ENCODE measurements at regions not wholly inside any gene's neighbourhood (a gene's known extent, or its start where the extent isn't known, plus 50 kb on each side); places are given as distances from the start of the nearest gene placed in this dataset.

DNA sequence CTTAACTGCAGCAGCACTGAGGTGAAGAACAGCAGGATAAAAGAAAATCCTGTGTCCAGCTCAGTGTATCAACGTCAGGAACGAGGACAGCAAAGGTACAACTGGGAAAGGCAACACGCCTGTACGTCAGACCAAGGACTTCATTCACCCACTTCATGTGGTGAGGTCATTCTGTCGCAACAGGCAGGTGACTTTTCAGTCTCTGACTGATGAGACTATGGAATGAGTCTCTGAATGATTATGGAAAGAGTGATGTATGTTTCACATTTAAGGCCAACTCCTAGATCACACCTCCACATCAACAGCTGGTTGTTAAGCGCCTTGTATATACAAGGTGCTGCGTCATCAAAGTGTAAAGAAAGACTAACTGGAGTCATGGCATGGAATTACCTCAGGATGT is 297.6 kb upstream of the SP8 start:
- CTCF ChIA-PET = no interaction called here
- no peak overlapping the region for H3K4me3 ChIP-seq (ENCODE audit: control insufficient read depth in 1 of 7, extremely low read depth in 1 of 7, insufficient read depth in 4 of 7, low read depth in 2 of 7, low read length in 6 of 7)
- WGBS (ENCODE audit: insufficient coverage) = 94% methylated on average over 7 of the region's 7 CpGs
- no peaks in the 10 kb centered on the region for H3K36me3 ChIP-seq (ENCODE audit: control insufficient read depth in 4 of 4, insufficient read depth in 4 of 4, low read length in 3 of 4)
- H3K9me3 ChIP-seq (ENCODE audit: control extremely low read depth in 1 of 5, control insufficient read depth in 4 of 5, insufficient read depth in 2 of 5, low read depth in 1 of 5, low read length in 4 of 5) = no peaks in the 10 kb centered on the region
- POLR2A ChIA-PET = interaction anchor here (0.6 kb wide), 1 partner anchor 234 kb away, joined by 7 read pairs; no protein-coding TSS in a partner anchor
- H3K27ac ChIP-seq (ENCODE audit: insufficient read depth in 1 of 2, low read depth in 1 of 2, low read length in 2 of 2, poor library complexity in 1 of 2, severe bottlenecking in 2 of 2) = no peak overlapping the region
- no peak for DNase-seq
- peaks cover 0 to 5% (median 1%) of the 10 kb centered on the region in 4 experiments for H3K4me1 ChIP-seq (ENCODE audit: control extremely low read depth in 1 of 4, control insufficient read depth in 4 of 4, insufficient read depth in 4 of 4, low read length in 3 of 4)
- no peaks in the 10 kb centered on the region for H3K27me3 ChIP-seq (replicated peaks in 2 of 5; ENCODE audit: control insufficient read depth in 4 of 5, insufficient read depth in 5 of 5, low read length in 4 of 5)

DNA sequence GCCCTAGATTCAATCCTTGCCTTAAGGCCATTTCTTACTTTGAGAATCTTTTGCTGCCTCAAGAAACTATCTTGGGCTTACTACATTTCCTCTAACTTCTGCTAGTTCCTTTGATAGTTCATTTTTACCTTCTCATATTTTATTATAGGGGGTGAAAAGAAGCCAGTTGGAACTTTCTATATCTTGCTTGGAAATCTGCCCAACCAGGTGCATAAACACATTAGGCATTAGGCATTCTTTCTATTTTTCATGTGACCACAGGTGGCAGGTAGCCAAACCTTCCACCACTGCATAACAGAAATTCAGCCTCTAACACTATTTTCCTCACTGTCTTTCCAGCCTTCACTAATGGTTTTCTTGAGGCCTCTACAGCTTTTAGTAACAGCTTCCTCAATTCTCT is 300.0 kb upstream of the SP8 start:
- ChIA-PET POLR2A (interaction anchor here (0.5 kb wide), 1 partner anchor 390 kb away, joined by 4 read pairs; no protein-coding TSS in a partner anchor), CTCF (no interaction called here)
- Histone ChIP-seq H3K4me1 (ENCODE audit: control extremely low read depth in 1 of 4, control insufficient read depth in 4 of 4, insufficient read depth in 4 of 4, low read length in 3 of 4) (peaks cover 0 to 5% (median 1%) of the 10 kb centered on the region in 4 experiments), H3K27me3 (replicated peaks in 2 of 5; ENCODE audit: control insufficient read depth in 4 of 5, insufficient read depth in 5 of 5, low read length in 4 of 5) (no peaks in the 10 kb centered on the region), H3K27ac (ENCODE audit: insufficient read depth in 1 of 2, low read depth in 1 of 2, low read length in 2 of 2, poor library complexity in 1 of 2, severe bottlenecking in 2 of 2) (no peak overlapping the region), H3K36me3 (ENCODE audit: control insufficient read depth in 4 of 4, insufficient read depth in 4 of 4, low read length in 3 of 4) (no peaks in the 10 kb centered on the region), H3K9me3 (ENCODE audit: control extremely low read depth in 1 of 5, control insufficient read depth in 4 of 5, insufficient read depth in 2 of 5, low read depth in 1 of 5, low read length in 4 of 5) (no peaks in the 10 kb centered on the region), H3K4me3 (ENCODE audit: control insufficient read depth in 1 of 7, extremely low read depth in 1 of 7, insufficient read depth in 4 of 7, low read depth in 2 of 7, low read length in 6 of 7) (no peak overlapping the region)
- peak; percentile 2 to 29 (median 21) for DNase-seq

- ChIA-PET CTCF (no interaction called here), POLR2A (no interaction called here)
- no peaks in the 10 kb centered on the region for H3K36me3 ChIP-seq (ENCODE audit: control insufficient read depth in 4 of 4, insufficient read depth in 4 of 4, low read length in 3 of 4)
- H3K9me3 ChIP-seq (ENCODE audit: control extremely low read depth in 1 of 5, control insufficient read depth in 4 of 5, insufficient read depth in 2 of 5, low read depth in 1 of 5, low read length in 4 of 5) = no peaks in the 10 kb centered on the region
- no peak for DNase-seq
- peaks cover 0 to 5% (median 1%) of the 10 kb centered on the region in 4 experiments for H3K4me1 ChIP-seq (ENCODE audit: control extremely low read depth in 1 of 4, control insufficient read depth in 4 of 4, insufficient read depth in 4 of 4, low read length in 3 of 4)
- H3K27me3 ChIP-seq (replicated peaks in 2 of 5; ENCODE audit: control insufficient read depth in 4 of 5, insufficient read depth in 5 of 5, low read length in 4 of 5) = no peaks in the 10 kb centered on the region
- H3K27ac ChIP-seq (ENCODE audit: insufficient read depth in 1 of 2, low read depth in 1 of 2, low read length in 2 of 2, poor library complexity in 1 of 2, severe bottlenecking in 2 of 2) = no peak overlapping the region
- no CpG with 5 or more reads among the region's 4 CpGs for WGBS (ENCODE audit: insufficient coverage)
- H3K4me3 ChIP-seq (ENCODE audit: control insufficient read depth in 1 of 7, extremely low read depth in 1 of 7, insufficient read depth in 4 of 7, low read depth in 2 of 7, low read length in 6 of 7) = no peak overlapping the region
Measured at GRCh38 chr7:21089653-21090052, 303.0 kb upstream of the SP8 start.

DNA sequence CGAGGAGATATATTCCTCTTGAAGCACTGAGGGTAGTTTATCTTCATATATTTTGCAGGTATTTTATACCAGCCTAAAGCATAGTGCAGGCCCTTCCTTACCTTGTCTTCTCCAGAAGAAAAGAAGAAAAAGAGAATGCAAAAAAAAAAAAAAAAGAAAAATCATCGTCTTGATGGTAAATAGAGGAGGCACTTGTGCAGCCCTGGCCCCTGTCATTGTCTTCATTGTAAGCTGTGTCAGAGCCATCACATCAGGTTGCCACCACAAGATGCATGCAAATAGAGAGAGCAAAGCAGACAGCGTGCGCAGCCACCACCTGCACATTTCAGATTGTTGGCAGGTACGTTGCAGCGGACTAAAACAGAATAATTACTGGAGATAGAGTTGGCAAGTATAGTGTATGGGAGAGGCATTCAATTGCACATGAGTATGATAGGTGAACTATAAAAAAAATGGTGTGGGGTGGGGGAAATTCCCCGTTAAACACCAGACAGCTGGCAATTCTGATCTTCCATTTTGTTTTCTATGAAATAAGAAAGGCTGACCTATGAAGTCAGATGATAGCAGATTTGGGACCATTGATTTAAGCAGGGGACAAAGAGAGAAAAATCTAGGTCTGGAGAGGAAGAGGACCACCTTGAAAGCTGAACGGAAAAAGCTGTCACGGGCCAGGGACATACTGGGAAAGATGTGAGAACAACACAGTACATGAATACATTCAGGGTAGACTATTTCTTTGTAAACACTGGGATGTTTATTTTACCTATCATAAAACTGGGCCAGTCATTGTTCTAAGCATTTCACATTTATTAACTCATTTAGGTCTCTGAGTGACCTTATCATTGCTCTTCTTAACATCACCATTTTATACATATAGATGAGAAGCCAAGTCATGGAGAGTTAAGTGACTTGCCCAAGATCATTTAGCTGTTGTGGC is 306.3 kb upstream of the SP8 start:
- Histone ChIP-seq H3K27ac (ENCODE audit: insufficient read depth in 1 of 2, low read depth in 1 of 2, low read length in 2 of 2, poor library complexity in 1 of 2, severe bottlenecking in 2 of 2) (no peak overlapping the region), H3K4me1 (ENCODE audit: control extremely low read depth in 1 of 4, control insufficient read depth in 4 of 4, insufficient read depth in 4 of 4, low read length in 3 of 4) (no peaks in the 10 kb centered on the region), H3K36me3 (ENCODE audit: control insufficient read depth in 4 of 4, insufficient read depth in 4 of 4, low read length in 3 of 4) (no peaks in the 10 kb centered on the region), H3K9me3 (ENCODE audit: control extremely low read depth in 1 of 5, control insufficient read depth in 4 of 5, insufficient read depth in 2 of 5, low read depth in 1 of 5, low read length in 4 of 5) (no peaks in the 10 kb centered on the region), H3K4me3 (ENCODE audit: control insufficient read depth in 1 of 7, extremely low read depth in 1 of 7, insufficient read depth in 4 of 7, low read depth in 2 of 7, low read length in 6 of 7) (no peak overlapping the region), H3K27me3 (replicated peaks in 2 of 5; ENCODE audit: control insufficient read depth in 4 of 5, insufficient read depth in 5 of 5, low read length in 4 of 5) (no peaks in the 10 kb centered on the region)
- ChIA-PET POLR2A (no interaction called here), CTCF (no interaction called here)
- 100% methylated on average over 2 of the region's 9 CpGs for WGBS (ENCODE audit: insufficient coverage)
- DNase-seq = no peak

GRCh38 chr7:21094589-21094988 is 307.9 kb upstream of the SP8 start:
- no peaks in the 10 kb centered on the region for H3K4me1 ChIP-seq (ENCODE audit: control extremely low read depth in 1 of 4, control insufficient read depth in 4 of 4, insufficient read depth in 4 of 4, low read length in 3 of 4)
- H3K27ac ChIP-seq (ENCODE audit: insufficient read depth in 1 of 2, low read depth in 1 of 2, low read length in 2 of 2, poor library complexity in 1 of 2, severe bottlenecking in 2 of 2) = no peak overlapping the region
- H3K27me3 ChIP-seq (replicated peaks in 2 of 5; ENCODE audit: control insufficient read depth in 4 of 5, insufficient read depth in 5 of 5, low read length in 4 of 5) = no peaks in the 10 kb centered on the region
- ChIA-PET POLR2A (no interaction called here), CTCF (no interaction called here)
- no peaks in the 10 kb centered on the region for H3K36me3 ChIP-seq (ENCODE audit: control insufficient read depth in 4 of 4, insufficient read depth in 4 of 4, low read length in 3 of 4)
- no peak for DNase-seq
- H3K9me3 ChIP-seq (ENCODE audit: control extremely low read depth in 1 of 5, control insufficient read depth in 4 of 5, insufficient read depth in 2 of 5, low read depth in 1 of 5, low read length in 4 of 5) = no peaks in the 10 kb centered on the region
- no peak overlapping the region for H3K4me3 ChIP-seq (ENCODE audit: control insufficient read depth in 1 of 7, extremely low read depth in 1 of 7, insufficient read depth in 4 of 7, low read depth in 2 of 7, low read length in 6 of 7)

DNA sequence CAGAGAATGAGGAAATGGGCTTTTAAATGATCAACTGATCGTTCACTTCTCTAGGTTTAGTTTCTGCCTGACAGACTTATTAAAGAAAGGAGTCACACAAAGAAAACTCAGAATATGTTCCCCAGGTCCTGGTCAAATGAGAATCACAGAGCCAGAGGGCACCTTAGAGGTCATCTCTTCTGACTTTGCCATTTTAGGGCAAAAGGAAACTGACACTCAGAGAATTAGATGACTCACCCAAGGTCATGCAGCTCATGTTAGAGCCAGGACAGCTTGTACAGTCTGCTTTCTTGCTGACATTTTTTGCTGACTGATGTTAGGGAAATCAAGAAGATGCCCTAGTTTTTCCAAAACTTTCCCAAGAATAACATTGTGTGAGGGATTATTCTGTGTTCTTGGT is 312.7 kb upstream of the SP8 start:
- 100% methylated on average over 1 of the region's 1 CpG for WGBS (ENCODE audit: insufficient coverage)
- H3K27ac ChIP-seq (ENCODE audit: insufficient read depth in 1 of 2, low read depth in 1 of 2, low read length in 2 of 2, poor library complexity in 1 of 2, severe bottlenecking in 2 of 2) = no peak overlapping the region
- no peaks in the 10 kb centered on the region for H3K36me3 ChIP-seq (ENCODE audit: control insufficient read depth in 4 of 4, insufficient read depth in 4 of 4, low read length in 3 of 4)
- DNase-seq = no peak
- H3K27me3 ChIP-seq (replicated peaks in 2 of 5; ENCODE audit: control insufficient read depth in 4 of 5, insufficient read depth in 5 of 5, low read length in 4 of 5) = no peaks in the 10 kb centered on the region
- ChIA-PET CTCF (interaction anchor here (1.3 kb wide), 1 partner anchor 29 kb away, joined by 3 read pairs; no protein-coding TSS in a partner anchor), POLR2A (no interaction called here)
- no peak overlapping the region for H3K4me3 ChIP-seq (ENCODE audit: control insufficient read depth in 1 of 7, extremely low read depth in 1 of 7, insufficient read depth in 4 of 7, low read depth in 2 of 7, low read length in 6 of 7)
- no peaks in the 10 kb centered on the region for H3K9me3 ChIP-seq (ENCODE audit: control extremely low read depth in 1 of 5, control insufficient read depth in 4 of 5, insufficient read depth in 2 of 5, low read depth in 1 of 5, low read length in 4 of 5)
- no peaks in the 10 kb centered on the region for H3K4me1 ChIP-seq (ENCODE audit: control extremely low read depth in 1 of 4, control insufficient read depth in 4 of 4, insufficient read depth in 4 of 4, low read length in 3 of 4)

DNA sequence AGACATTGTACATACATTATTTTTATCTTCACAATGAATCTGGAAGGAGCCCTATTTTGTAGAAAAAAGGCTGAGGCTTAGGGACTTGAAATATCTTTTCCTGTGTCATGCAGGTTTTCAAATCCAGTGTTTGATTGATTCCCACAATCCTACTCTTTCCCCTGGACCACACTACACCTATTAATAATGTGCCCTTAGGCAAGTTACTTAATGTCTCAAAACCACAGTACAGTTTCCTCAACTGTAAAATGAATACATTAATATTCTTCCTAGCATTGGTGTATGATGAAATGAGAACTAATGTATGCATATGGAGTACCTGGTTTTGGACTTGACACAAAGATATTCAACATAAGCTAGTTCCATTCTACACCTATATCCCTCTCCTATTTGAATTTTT is 313.3 kb upstream of the SP8 start:
- Histone ChIP-seq H3K27ac (ENCODE audit: insufficient read depth in 1 of 2, low read depth in 1 of 2, low read length in 2 of 2, poor library complexity in 1 of 2, severe bottlenecking in 2 of 2) (no peak overlapping the region), H3K4me3 (ENCODE audit: control insufficient read depth in 1 of 7, extremely low read depth in 1 of 7, insufficient read depth in 4 of 7, low read depth in 2 of 7, low read length in 6 of 7) (no peak overlapping the region), H3K9me3 (ENCODE audit: control extremely low read depth in 1 of 5, control insufficient read depth in 4 of 5, insufficient read depth in 2 of 5, low read depth in 1 of 5, low read length in 4 of 5) (no peaks in the 10 kb centered on the region), H3K27me3 (replicated peaks in 2 of 5; ENCODE audit: control insufficient read depth in 4 of 5, insufficient read depth in 5 of 5, low read length in 4 of 5) (no peaks in the 10 kb centered on the region), H3K4me1 (ENCODE audit: control extremely low read depth in 1 of 4, control insufficient read depth in 4 of 4, insufficient read depth in 4 of 4, low read length in 3 of 4) (no peaks in the 10 kb centered on the region), H3K36me3 (ENCODE audit: control insufficient read depth in 4 of 4, insufficient read depth in 4 of 4, low read length in 3 of 4) (no peaks in the 10 kb centered on the region)
- no peak for DNase-seq
- CTCF ChIA-PET = no interaction called here
- POLR2A ChIA-PET = no interaction called here
